MM.1S (cell line): ENCODE measurements at regions not wholly inside any gene's neighbourhood (a gene's known extent, or its start where the extent isn't known, plus 50 kb on each side); places are given as distances from the start of the nearest gene placed in this dataset.

ENCODE experiments used
- DNase-seq: peaks from one replicate; pipeline ENCODE4 v3.0.0-alpha.2; 2015
- H2AFZ ChIP-seq: fragments of 300-600 bp; sonication (generic); 2 replicates; pipeline ENCODE4 v1.6.0; 2016; ENCODE audit warnings: antibody characterized with exemption, low read length
- H3F3A ChIP-seq: fragments of 300-600 bp; sonication (generic); 2 replicates; pipeline ENCODE4 v1.6.1; 2016; ENCODE audit warnings: mild to moderate bottlenecking, antibody characterized with exemption, low read length, moderate library complexity, mixed read lengths; ENCODE audit not compliant: insufficient read depth
- H3K27ac ChIP-seq: fragments of 300-600 bp; sonication (generic); 2 replicates; pipeline ENCODE4 v1.5.1; 2016; ENCODE audit warnings: mild to moderate bottlenecking, low read length
- H3K27me3 ChIP-seq: fragments of 300-600 bp; sonication (generic); replicated peaks from 2 replicates; pipeline ENCODE4 v1.6.0; 2016; ENCODE audit warnings: low read length; ENCODE audit not compliant: insufficient read depth
- H3K36me3 ChIP-seq: fragments of 300-600 bp; sonication (generic); replicated peaks from 2 replicates; pipeline ENCODE4 v1.6.1; 2016; ENCODE audit warnings: mild to moderate bottlenecking, low read length, mixed read lengths; ENCODE audit not compliant: insufficient read depth
- H3K4me1 ChIP-seq: fragments of 300-600 bp; sonication (generic); 2 replicates; pipeline ENCODE4 v1.6.1; 2016; ENCODE audit warnings: low read length, mixed read lengths
- H3K4me2 ChIP-seq: fragments of 300-600 bp; sonication (generic); 2 replicates; pipeline ENCODE4 v1.6.0; 2016; ENCODE audit warnings: low read depth, low read length
- H3K4me3 ChIP-seq: fragments of 300-600 bp; sonication (generic); 2 replicates; pipeline ENCODE4 v1.5.1; 2016; ENCODE audit warnings: low read length, mixed read lengths
- H3K79me2 ChIP-seq: fragments of 300-600 bp; sonication (generic); 2 replicates; pipeline ENCODE4 v1.6.1; 2016; ENCODE audit warnings: mixed run types, low read length, mixed read lengths
- H3K9ac ChIP-seq: fragments of 300-600 bp; sonication (generic); 2 replicates; pipeline ENCODE4 v1.6.1; 2016; ENCODE audit warnings: low read length, mixed read lengths
- H3K9me2 ChIP-seq: fragments of 300-600 bp; sonication (generic); replicated peaks from 2 replicates; pipeline ENCODE4 v1.6.1; 2016; ENCODE audit warnings: mild to moderate bottlenecking, low read length, mixed read lengths; ENCODE audit not compliant: insufficient read depth
- H3K9me3 ChIP-seq: fragments of 300-600 bp; sonication (generic); replicated peaks from 2 replicates; pipeline ENCODE4 v1.6.1; 2016; ENCODE audit warnings: mild to moderate bottlenecking, low read length, mixed read lengths; ENCODE audit not compliant: insufficient read depth
- H4K20me1 ChIP-seq: fragments of 300-600 bp; sonication (generic); 2 replicates; pipeline ENCODE4 v1.6.1; 2016; ENCODE audit warnings: mild to moderate bottlenecking, low read length, moderate library complexity, mixed read lengths; ENCODE audit not compliant: insufficient read depth
- CTCF ChIP-seq: fragments of 300-600 bp; sonication (generic); IDR thresholded peaks from 2 replicates; pipeline ENCODE4 v1.5.1; 2016; ENCODE audit warnings: antibody characterized with exemption, low read length, mixed read lengths
- EZH2 ChIP-seq: fragments of 300-600 bp; sonication (generic); optimal IDR thresholded peaks from 2 replicates; pipeline ENCODE3; 2017; ENCODE audit warnings: low read depth, mild to moderate bottlenecking, antibody characterized with exemption, low read length, mixed read lengths
- EZH2phosphoT487 ChIP-seq: fragments of 300-600 bp; sonication (generic); IDR thresholded peaks from 2 replicates; pipeline ENCODE4 v1.6.1; 2018; ENCODE audit warnings: antibody characterized with exemption, low read length

GRCh38 chr1:200267458-200267857 lies 142.4 kb downstream of the ZNF281 start:
- no peaks in the 10 kb centered on the region for H3K36me3 ChIP-seq
- no peaks in the 10 kb centered on the region for H3K27me3 ChIP-seq
- no peak overlapping the region for H3K4me3 ChIP-seq
- H3K4me1 ChIP-seq = no peaks in the 10 kb centered on the region
- no peak overlapping the region for H3K9ac ChIP-seq
- no peaks in the 10 kb centered on the region for H3F3A ChIP-seq
- DNase-seq = no peak
- no peak overlapping the region for H3K27ac ChIP-seq
- H2AFZ ChIP-seq = no peak overlapping the region
- no peak for TF ChIP-seq CTCF
- H4K20me1 ChIP-seq = no peaks in the 10 kb centered on the region
- H3K79me2 ChIP-seq = no peaks in the 10 kb centered on the region
- no peak overlapping the region for H3K4me2 ChIP-seq
- no peaks in the 10 kb centered on the region for H3K9me3 ChIP-seq
- no peaks in the 10 kb centered on the region for H3K9me2 ChIP-seq

GRCh38 chr1:200266871-200267270 lies 143.0 kb downstream of the ZNF281 start:
- H3K9ac ChIP-seq = no peak overlapping the region
- no peaks in the 10 kb centered on the region for H3K79me2 ChIP-seq
- H3K4me2 ChIP-seq = no peak overlapping the region
- H3K27me3 ChIP-seq = no peaks in the 10 kb centered on the region
- H3K4me1 ChIP-seq = no peaks in the 10 kb centered on the region
- no peak overlapping the region for H2AFZ ChIP-seq
- H3K9me3 ChIP-seq = no peaks in the 10 kb centered on the region
- H3K9me2 ChIP-seq = no peaks in the 10 kb centered on the region
- H3K36me3 ChIP-seq = no peaks in the 10 kb centered on the region
- no peaks in the 10 kb centered on the region for H4K20me1 ChIP-seq
- DNase-seq = no peak
- TF ChIP-seq EZH2 (no peak), CTCF (no peak), EZH2phosphoT487 (no peak)
- no peaks in the 10 kb centered on the region for H3F3A ChIP-seq
- no peak overlapping the region for H3K27ac ChIP-seq
- H3K4me3 ChIP-seq = no peak overlapping the region

DNA sequence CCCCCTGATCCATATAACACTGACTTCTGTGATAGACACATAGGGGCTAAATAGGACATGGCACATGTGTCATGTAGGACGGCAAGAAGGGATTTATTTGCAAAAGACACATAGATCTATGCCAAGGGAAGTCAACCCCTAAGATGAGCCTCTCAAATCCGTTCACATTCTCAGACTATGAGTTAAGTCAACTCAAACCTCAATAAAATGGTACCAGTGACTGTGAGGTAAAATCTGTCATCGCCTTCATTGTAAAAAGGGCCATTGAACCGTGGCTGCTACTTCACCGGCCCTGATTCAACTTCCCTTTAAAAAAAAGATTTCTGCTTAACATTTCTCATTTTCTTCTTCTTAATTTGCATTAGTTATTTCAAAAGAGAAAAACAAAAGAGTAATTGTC lies 144.0 kb downstream of the ZNF281 start:
- Histone ChIP-seq H3K9ac (no peak overlapping the region), H3K4me2 (no peak overlapping the region), H4K20me1 (no peaks in the 10 kb centered on the region), H3F3A (no peaks in the 10 kb centered on the region), H3K4me1 (no peaks in the 10 kb centered on the region), H3K36me3 (no peaks in the 10 kb centered on the region), H3K27me3 (no peaks in the 10 kb centered on the region), H3K9me2 (no peaks in the 10 kb centered on the region), H3K27ac (no peak overlapping the region), H3K9me3 (no peaks in the 10 kb centered on the region), H3K4me3 (no peak overlapping the region), H2AFZ (no peak overlapping the region), H3K79me2 (no peaks in the 10 kb centered on the region)
- TF ChIP-seq CTCF (no peak), EZH2 (no peak), EZH2phosphoT487 (no peak)
- DNase-seq = no peak

- Histone ChIP-seq H3K36me3 (no peaks in the 10 kb centered on the region), H3K27ac (no peak overlapping the region), H3F3A (no peaks in the 10 kb centered on the region), H4K20me1 (no peaks in the 10 kb centered on the region), H3K9me2 (no peaks in the 10 kb centered on the region), H3K9ac (no peak overlapping the region), H3K79me2 (no peaks in the 10 kb centered on the region), H3K4me2 (no peak overlapping the region), H3K4me1 (no peaks in the 10 kb centered on the region), H3K27me3 (no peaks in the 10 kb centered on the region), H2AFZ (no peak overlapping the region), H3K9me3 (no peaks in the 10 kb centered on the region), H3K4me3 (no peak overlapping the region)
- TF ChIP-seq CTCF (no peak), EZH2phosphoT487 (no peak), EZH2 (no peak)
- DNase-seq = no peak
These were observed 144.7 kb downstream of the ZNF281 start for GRCh38 chr1:200265104-200265503.
